Activated CD8-positive, alpha-beta T cell treated with anti-CD3 and anti-CD28 coated beads for 36 hours (primary cell): ENCODE measurements at regions not wholly inside any gene's neighbourhood (a gene's known extent, or its start where the extent isn't known, plus 50 kb on each side); places are given as distances from the start of the nearest gene placed in this dataset.

Experiments
- ATAC-seq: fragments of 200-7000 bp; cut with Tn5 transposase; one replicate; pipeline ENCODE4 v1.10.0; 2021; ENCODE audit warnings: mild to moderate bottlenecking, moderate library complexity
- CTCF ChIA-PET: fragments of 350-600 bp; sonication (Branson Sonifier 250); formaldehyde crosslinking; loops from one replicate; lab custom pipeline; 2021; ENCODE audit warnings: antibody characterized with exemption; lab: Charles Lee
- POLR2A ChIA-PET: fragments of 350-600 bp; sonication (Branson Sonifier 250); formaldehyde crosslinking; loops from one replicate; lab custom pipeline; 2021; ENCODE audit warnings: antibody characterized with exemption; lab: Charles Lee
- DNase-seq: peaks from one replicate; pipeline ENCODE4 v3.0.0-alpha.2; 2020
- H3K27ac Mint-ChIP-seq: one replicate; pipeline ENCODE4 v1.8.0; 2021; ENCODE audit warnings: mild to moderate bottlenecking, mixed read lengths
- H3K27me3 Mint-ChIP-seq: one replicate; pipeline ENCODE4 v1.8.0; 2021; ENCODE audit warnings: mixed read lengths
- H3K36me3 Mint-ChIP-seq: one replicate; pipeline ENCODE4 v1.8.0; 2021; ENCODE audit warnings: low read depth, mixed read lengths
- H3K4me1 Mint-ChIP-seq: one replicate; pipeline ENCODE4 v1.8.0; 2021; ENCODE audit warnings: low read depth, mixed read lengths
- H3K4me3 Mint-ChIP-seq: one replicate; pipeline ENCODE4 v1.8.0; 2021; ENCODE audit warnings: mild to moderate bottlenecking, moderate library complexity, mixed read lengths
- H3K9me3 Mint-ChIP-seq: one replicate; pipeline ENCODE4 v1.8.0; 2021; ENCODE audit warnings: mixed read lengths
- CTCF ChIP-seq: fragments of 200-600 bp; IDR thresholded peaks from one replicate; pipeline ENCODE4 v1.8.0; 2022; ENCODE audit warnings: antibody characterized with exemption, mild to moderate bottlenecking
- intact Hi-C: fragments of 100-400 bp; cut with micrococcal nuclease; formaldehyde crosslinking; loops from one replicate; pipeline ENCODE4 v1.10.0; 2022

- Mint-ChIP-seq H3K27me3 (no peaks in the 10 kb centered on the region), H3K4me3 (no peak overlapping the region), H3K9me3 (peaks cover 3% of the 10 kb centered on the region), H3K27ac (no peak overlapping the region), H3K36me3 (no peaks in the 10 kb centered on the region), H3K4me1 (no peaks in the 10 kb centered on the region)
- POLR2A ChIA-PET: no interaction called here
- DNase-seq: no peak
- intact Hi-C loops: no loop called here
- CTCF ChIA-PET: no interaction called here
- ATAC-seq: no peak
- no peak for TF ChIP-seq CTCF
Measured at GRCh38 chr1:82386365-82387011, 585.8 kb downstream of the ADGRL2 start.

- peaks cover 1% of the 10 kb centered on the region for H3K9me3 Mint-ChIP-seq
- H3K27me3 Mint-ChIP-seq: no peaks in the 10 kb centered on the region
- no peak for DNase-seq
- H3K27ac Mint-ChIP-seq: no peak overlapping the region
- intact Hi-C loops: no loop called here
- ChIA-PET POLR2A (no interaction called here), CTCF (no interaction called here)
- ATAC-seq: no peak
- H3K4me1 Mint-ChIP-seq: no peaks in the 10 kb centered on the region
- H3K36me3 Mint-ChIP-seq: no peaks in the 10 kb centered on the region
- TF ChIP-seq CTCF: no peak
- H3K4me3 Mint-ChIP-seq: no peak overlapping the region
Measured at GRCh38 chr1:82384776-82385175, 584.0 kb downstream of the ADGRL2 start.

GRCh38 chr1:82377201-82377884, 576.6 kb downstream of the ADGRL2 start:
- POLR2A ChIA-PET: no interaction called here
- Mint-ChIP-seq H3K27me3 (no peaks in the 10 kb centered on the region), H3K9me3 (no peaks in the 10 kb centered on the region), H3K4me3 (no peak overlapping the region), H3K4me1 (no peaks in the 10 kb centered on the region), H3K27ac (no peak overlapping the region), H3K36me3 (no peaks in the 10 kb centered on the region)
- TF ChIP-seq CTCF: no peak
- CTCF ChIA-PET: interaction anchor here (0.7 kb wide), 1 partner anchor 444 kb away, joined by 3 read pairs; no protein-coding TSS in a partner anchor
- DNase-seq (no peak), ATAC-seq (no peak)
- intact Hi-C loops: no loop called here

- H3K4me3 Mint-ChIP-seq: no peak overlapping the region
- no peaks in the 10 kb centered on the region for H3K36me3 Mint-ChIP-seq
- no peak overlapping the region for H3K27ac Mint-ChIP-seq
- DNase-seq: no peak
- no peaks in the 10 kb centered on the region for H3K4me1 Mint-ChIP-seq
- H3K27me3 Mint-ChIP-seq: no peaks in the 10 kb centered on the region
- intact Hi-C loops: no loop called here
- POLR2A ChIA-PET: no interaction called here
- ATAC-seq: no peak
- H3K9me3 Mint-ChIP-seq: peaks cover 1% of the 10 kb centered on the region
- no peak for TF ChIP-seq CTCF
- CTCF ChIA-PET: no interaction called here
Measured at GRCh38 chr1:82373710-82374109, 573.0 kb downstream of the ADGRL2 start.

- ATAC-seq: no peak
- TF ChIP-seq CTCF: no peak
- ChIA-PET POLR2A (no interaction called here), CTCF (no interaction called here)
- Mint-ChIP-seq H3K36me3 (no peaks in the 10 kb centered on the region), H3K27me3 (no peaks in the 10 kb centered on the region), H3K4me3 (no peak overlapping the region), H3K4me1 (no peaks in the 10 kb centered on the region), H3K27ac (no peak overlapping the region), H3K9me3 (peaks cover 1% of the 10 kb centered on the region)
- no peak for DNase-seq
- intact Hi-C loops: no loop called here
Measured at GRCh38 chr1:82371844-82372498, 571.2 kb downstream of the ADGRL2 start.
